ENCODE measurements at regions not wholly inside any gene's neighbourhood (a gene's known extent, or its start where the extent isn't known, plus 50 kb on each side); places are given as distances from the start of the nearest gene placed in this dataset.

GRCh38 chr20:11724097-11724496, 193.6 kb upstream of the BTBD3 start (continued):
- TF ChIP-seq ZNF281 (CRISPR knock-in tag; IDR thresholded peaks at IDR 0.05; ENCODE audit: borderline replicate concordance) (no peak), ETV5 (CRISPR knock-in tag; IDR thresholded peaks at IDR 0.05; ENCODE audit: borderline replicate concordance) (no peak), ZNF816 (CRISPR knock-in tag; IDR thresholded peaks at IDR 0.05; ENCODE audit: borderline replicate concordance) (no peak)

GRCh38 chr20:11726026-11726425, 191.7 kb upstream of the BTBD3 start:
- Histone ChIP-seq H3K79me2 (ENCODE audit: insufficient read depth, low read length) (no peaks in the 10 kb centered on the region), H3K9me3 (ENCODE audit: low read length) (peaks cover 41% of the 10 kb centered on the region), H2AFZ (ENCODE audit: low read length) (no peak overlapping the region), H3K4me3 (replicated peaks in 1 of 3; ENCODE audit: insufficient read depth in 1 of 3, low read depth in 2 of 3, low read length in 3 of 3) (no peak overlapping the region), H4K20me1 (ENCODE audit: insufficient read depth, low read length) (no peaks in the 10 kb centered on the region), H3K4me1 (ENCODE audit: insufficient read depth, low read length) (no peaks in the 10 kb centered on the region), H3K27me3 (ENCODE audit: control insufficient read depth in 1 of 2, insufficient read depth in 2 of 2, low read length in 2 of 2) (no peaks in the 10 kb centered on the region), H3K9ac (ENCODE audit: insufficient read depth, low read depth, low read length) (no peak overlapping the region), H3K36me3 (replicated peaks in 1 of 2; ENCODE audit: control insufficient read depth in 1 of 2, insufficient read depth in 2 of 2, low read length in 2 of 2) (no peaks in the 10 kb centered on the region), H3K27ac (ENCODE audit: extremely low read length, insufficient read depth, low read length) (no peak overlapping the region), H3K4me2 (ENCODE audit: low read depth, low read length) (no peak overlapping the region)
- 10% methylated on average over 3 of the region's 3 CpGs for WGBS (ENCODE audit: low lambda C conversion rate)
- no peak for DNase-seq (ENCODE audit: low spot score)
- TF ChIP-seq PBX3 (CRISPR knock-in tag; IDR thresholded peaks at IDR 0.05; ENCODE audit: borderline replicate concordance) (no peak), GPN1 (CRISPR knock-in tag; IDR thresholded peaks at IDR 0.05; ENCODE audit: borderline replicate concordance) (no peak), CBX2 (IDR thresholded peaks at IDR 0.05; ENCODE audit: low read depth, low read length) (no peak), CBX2 (CRISPR knock-in tag; IDR thresholded peaks at IDR 0.05; ENCODE audit: low read depth) (no peak)
- no peak for FAIRE-seq
- intact Hi-C loops (cut with micrococcal nuclease; ENCODE audit: unreplicated experiment) (no loop called here), in situ Hi-C loops (cut with HindIII; ENCODE audit: extremely low pct_ligation_motif_present, low pct_unique_long_range_greater_than_20kb) (no loop called here)
- BruUV-seq (replicated peaks) = no TSS peak
- ChIA-PET POLR2A (no interaction called here), CTCF (ENCODE audit: low intra/inter-chr PET ratio, low total read pairs) (no interaction called here)
- no peak for ATAC-seq
